ENCODE measurements at regions not wholly inside any gene's neighbourhood (a gene's known extent, or its start where the extent isn't known, plus 50 kb on each side); places are given as distances from the start of the nearest gene placed in this dataset.
"Not testable (repeated sequence)": the region's sequence is repeated elsewhere in the genome, so short reads cannot be mapped to it uniquely, and the experiment has no call there.

GRCh38 chr17:445839-446238, 93.2 kb upstream of the RPH3AL start, which contains the start of gene RFLNB:
Gene RFLNB (minus strand): TSS chr17:445939.
- DNase-seq: not testable (repeated sequence)

- DNase-seq: no peak
Measured at GRCh38 chr17:444879-445454, 92.4 kb upstream of the RPH3AL start.

- no peak for DNase-seq
Measured at GRCh38 chr17:443109-443508, 90.5 kb upstream of the RPH3AL start.

GRCh38 chr17:441155-441950, 88.7 kb upstream of the RPH3AL start:
- no peak for DNase-seq

- no peak for DNase-seq
Measured at GRCh38 chr17:438191-438590, 85.6 kb upstream of the RPH3AL start.

- no peak for DNase-seq
Measured at GRCh38 chr17:437545-437944, 84.9 kb upstream of the RPH3AL start.

- no peak for DNase-seq
Measured at GRCh38 chr17:436571-436970, 84.0 kb upstream of the RPH3AL start.

- DNase-seq: not testable (repeated sequence)
Measured at GRCh38 chr17:432471-432870, 79.9 kb upstream of the RPH3AL start.

- DNase-seq: no peak
Measured at GRCh38 chr17:431494-431893, 78.9 kb upstream of the RPH3AL start.

GRCh38 chr17:429589-429988, 77.0 kb upstream of the RPH3AL start:
- no peak for DNase-seq

GRCh38 chr17:428414-428813, 75.8 kb upstream of the RPH3AL start:
- no peak for DNase-seq

- no peak for DNase-seq
Measured at GRCh38 chr17:427891-428290, 75.3 kb upstream of the RPH3AL start.

GRCh38 chr17:427327-427726, 74.7 kb upstream of the RPH3AL start:
- no peak for DNase-seq

GRCh38 chr17:422196-422930, 69.8 kb upstream of the RPH3AL start:
- DNase-seq: no peak

GRCh38 chr17:420479-421175, 68.0 kb upstream of the RPH3AL start:
- DNase-seq: no peak

- no peak for DNase-seq
Measured at GRCh38 chr17:419073-419735, 66.6 kb upstream of the RPH3AL start.

GRCh38 chr17:418421-418751, 65.8 kb upstream of the RPH3AL start:
- no peak for DNase-seq

GRCh38 chr17:417691-418420, 65.2 kb upstream of the RPH3AL start:
- no peak for DNase-seq

- no peak for DNase-seq
Measured at GRCh38 chr17:416293-417206, 63.9 kb upstream of the RPH3AL start.

GRCh38 chr17:413706-414380, 61.2 kb upstream of the RPH3AL start:
- no peak for DNase-seq

- no peak for DNase-seq
Measured at GRCh38 chr17:413016-413350, 60.4 kb upstream of the RPH3AL start.

All from SHP77 treated with DMSO at 0.1 percent for 48 hours (cell line).